Type B pancreatic cell (in vitro differentiated cells): ENCODE measurements at regions not wholly inside any gene's neighbourhood (a gene's known extent, or its start where the extent isn't known, plus 50 kb on each side); places are given as distances from the start of the nearest gene placed in this dataset.

ENCODE experiments used
- DNase-seq: peaks from one replicate; pipeline ENCODE4 v3.0.0; 2021; ENCODE audit warnings: mixed read lengths; ENCODE audit not compliant: unreplicated experiment; ENCODE audit errors: extremely low spot score
- H3K27ac Mint-ChIP-seq: 2 replicates; pipeline ENCODE4 v1.8.0; 2021; ENCODE audit warnings: mild to moderate bottlenecking, mixed read lengths
- H3K27me3 Mint-ChIP-seq: 2 replicates; pipeline ENCODE4 v1.8.0; 2021; ENCODE audit warnings: mixed read lengths
- H3K36me3 Mint-ChIP-seq: 2 replicates; pipeline ENCODE4 v1.8.0; 2021; ENCODE audit warnings: mixed read lengths
- H3K4me1 Mint-ChIP-seq: one replicate; pipeline ENCODE4 v1.8.0; 2021; ENCODE audit warnings: mixed read lengths; ENCODE audit not compliant: unreplicated experiment
- H3K4me3 Mint-ChIP-seq: 2 replicates; pipeline ENCODE4 v1.8.0; 2021; ENCODE audit warnings: mild to moderate bottlenecking, mixed read lengths
- H3K9me3 Mint-ChIP-seq: 2 replicates; pipeline ENCODE4 v1.8.0; 2021; ENCODE audit warnings: mixed read lengths
- TF ChIP-seq, protein P1 (sequence below): fragments of 200-600 bp; sonication (generic); conservative IDR thresholded peaks from 2 replicates; pipeline ENCODE4 v1.5.0; 2021; ENCODE audit warnings: antibody characterized with exemption, mild to moderate bottlenecking

DNA sequence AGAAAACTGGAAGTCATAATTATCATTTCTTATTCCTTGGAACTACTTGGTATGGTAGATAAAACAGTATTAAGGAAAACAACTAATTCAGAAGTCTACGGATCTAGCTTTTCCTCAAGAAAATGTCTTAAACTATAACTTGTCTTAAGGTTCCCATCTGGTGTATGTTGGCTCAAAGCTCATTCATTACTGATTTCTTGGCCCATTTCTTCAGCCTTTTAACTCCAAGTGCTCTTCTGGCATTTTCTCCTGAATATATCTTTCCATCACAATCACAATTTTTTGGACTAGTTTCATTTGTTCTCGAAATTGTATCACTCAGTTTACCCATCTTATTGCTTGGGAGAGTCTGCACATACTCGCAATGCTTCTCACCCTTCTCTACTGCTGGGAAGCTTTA, 150.1 kb downstream of the C12orf50 start:
- TF ChIP-seq, protein P1, sequence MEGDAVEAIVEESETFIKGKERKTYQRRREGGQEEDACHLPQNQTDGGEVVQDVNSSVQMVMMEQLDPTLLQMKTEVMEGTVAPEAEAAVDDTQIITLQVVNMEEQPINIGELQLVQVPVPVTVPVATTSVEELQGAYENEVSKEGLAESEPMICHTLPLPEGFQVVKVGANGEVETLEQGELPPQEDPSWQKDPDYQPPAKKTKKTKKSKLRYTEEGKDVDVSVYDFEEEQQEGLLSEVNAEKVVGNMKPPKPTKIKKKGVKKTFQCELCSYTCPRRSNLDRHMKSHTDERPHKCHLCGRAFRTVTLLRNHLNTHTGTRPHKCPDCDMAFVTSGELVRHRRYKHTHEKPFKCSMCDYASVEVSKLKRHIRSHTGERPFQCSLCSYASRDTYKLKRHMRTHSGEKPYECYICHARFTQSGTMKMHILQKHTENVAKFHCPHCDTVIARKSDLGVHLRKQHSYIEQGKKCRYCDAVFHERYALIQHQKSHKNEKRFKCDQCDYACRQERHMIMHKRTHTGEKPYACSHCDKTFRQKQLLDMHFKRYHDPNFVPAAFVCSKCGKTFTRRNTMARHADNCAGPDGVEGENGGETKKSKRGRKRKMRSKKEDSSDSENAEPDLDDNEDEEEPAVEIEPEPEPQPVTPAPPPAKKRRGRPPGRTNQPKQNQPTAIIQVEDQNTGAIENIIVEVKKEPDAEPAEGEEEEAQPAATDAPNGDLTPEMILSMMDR: no peak
- Mint-ChIP-seq H3K27ac (no peak overlapping the region), H3K36me3 (no peaks in the 10 kb centered on the region), H3K27me3 (no peaks in the 10 kb centered on the region), H3K4me1 (peaks cover 4% of the 10 kb centered on the region), H3K4me3 (no peak overlapping the region), H3K9me3 (no peaks in the 10 kb centered on the region)
- no peak for DNase-seq

DNA sequence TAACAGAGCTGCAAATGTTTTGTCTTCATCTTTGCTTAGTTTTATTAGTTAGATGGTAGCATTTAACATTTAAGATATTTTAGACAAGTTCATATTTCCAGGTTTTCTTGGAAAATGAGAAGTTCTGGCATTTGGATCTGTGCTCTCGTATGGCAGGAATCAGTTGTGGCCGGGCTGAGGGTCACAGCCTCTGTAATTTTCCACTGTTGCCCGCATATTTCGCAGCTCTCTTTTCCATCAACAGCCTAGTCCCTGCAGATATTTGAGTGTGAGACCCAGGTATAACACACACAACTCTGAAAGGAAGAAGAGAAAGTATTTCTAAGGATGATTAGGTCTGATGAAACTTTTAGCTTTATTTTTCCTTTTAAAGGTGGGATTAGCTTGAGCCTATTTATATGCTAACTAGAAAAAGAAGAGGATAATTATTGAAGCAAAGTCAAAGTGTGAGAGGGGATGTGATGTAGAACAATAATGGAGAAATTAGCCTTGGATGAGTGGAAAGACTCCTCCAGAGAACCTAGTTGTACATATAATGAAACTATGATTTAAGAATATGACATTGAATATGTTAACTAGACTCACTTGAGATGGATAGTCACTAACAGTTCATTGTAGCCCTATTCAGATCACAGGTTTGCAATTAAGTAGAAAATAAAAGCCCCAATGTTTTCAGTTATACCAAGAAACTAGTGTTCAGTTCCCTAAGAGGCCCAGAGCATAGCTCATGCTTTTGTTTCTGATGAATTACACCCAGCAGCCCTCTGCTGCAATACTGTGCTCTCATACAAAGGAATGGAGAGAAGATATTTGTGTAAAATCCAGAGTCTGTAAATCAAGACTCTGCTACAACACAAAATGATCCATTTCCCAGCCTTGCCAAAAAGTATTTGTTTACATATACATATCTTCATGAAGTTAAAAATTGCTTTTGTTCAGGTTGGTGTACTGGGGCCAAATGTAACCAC, 158.4 kb downstream of the C12orf50 start:
- no peak for DNase-seq
- H3K27ac Mint-ChIP-seq: no peak overlapping the region
- no peaks in the 10 kb centered on the region for H3K27me3 Mint-ChIP-seq
- TF ChIP-seq, protein P1: no peak
- no peaks in the 10 kb centered on the region for H3K9me3 Mint-ChIP-seq
- peaks cover 6% of the 10 kb centered on the region for H3K4me1 Mint-ChIP-seq
- H3K4me3 Mint-ChIP-seq: no peak overlapping the region
- no peaks in the 10 kb centered on the region for H3K36me3 Mint-ChIP-seq

DNA sequence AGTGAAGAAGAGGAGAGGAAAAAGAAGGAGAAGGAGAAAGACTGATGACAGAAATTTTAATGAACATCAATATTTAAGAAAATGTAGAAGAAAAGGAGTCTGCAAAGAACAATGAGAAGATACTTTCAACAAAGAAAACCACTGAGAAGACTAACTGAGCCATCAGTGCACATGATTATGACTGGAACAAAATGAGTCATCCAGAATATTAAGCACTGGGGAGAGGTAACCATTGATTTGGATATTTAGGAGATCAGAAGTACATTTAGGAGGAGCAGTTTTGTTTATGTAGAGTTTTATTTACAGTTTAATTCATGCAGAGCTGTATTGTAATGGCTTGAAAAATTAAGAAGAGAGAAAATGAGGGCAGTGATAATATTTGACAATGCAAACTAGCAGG, 159.1 kb downstream of the C12orf50 start:
- TF ChIP-seq, protein P1: no peak
- no peak for DNase-seq
- Mint-ChIP-seq H3K4me3 (no peak overlapping the region), H3K27me3 (no peaks in the 10 kb centered on the region), H3K36me3 (no peaks in the 10 kb centered on the region), H3K9me3 (no peaks in the 10 kb centered on the region), H3K4me1 (peaks cover 6% of the 10 kb centered on the region), H3K27ac (no peak overlapping the region)

DNA sequence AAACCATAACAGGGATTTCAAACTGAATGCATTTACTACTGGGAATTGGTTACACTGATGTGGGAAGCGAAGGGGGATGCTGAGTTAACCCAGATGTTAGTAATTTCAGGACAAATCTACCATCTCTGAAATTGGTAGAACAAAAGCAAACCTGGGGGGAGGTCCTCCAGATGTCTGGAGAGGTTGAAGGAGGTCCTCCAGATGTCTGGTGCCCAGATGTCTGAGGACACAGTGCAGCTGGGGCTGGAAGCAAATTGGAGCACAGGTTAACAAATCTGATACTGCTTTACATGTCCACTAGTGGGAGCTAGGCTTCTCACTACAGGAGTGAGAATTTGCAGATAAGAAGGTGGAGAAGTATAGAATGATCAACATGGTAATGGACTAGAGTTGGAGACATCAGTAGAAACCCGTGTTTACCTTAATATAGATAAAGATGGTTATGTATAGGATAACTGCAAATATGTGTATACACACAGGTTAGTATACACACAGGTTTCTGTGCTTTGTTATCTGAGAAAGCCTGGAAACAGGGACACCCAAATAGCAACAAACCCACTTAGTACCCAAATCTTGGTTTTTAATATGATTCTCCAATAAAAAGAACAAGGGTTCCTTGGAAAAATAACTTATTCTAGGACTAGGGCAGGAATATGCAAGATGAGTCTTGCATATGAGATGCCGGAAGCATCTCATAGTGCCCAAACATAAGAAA, 162.5 kb downstream of the C12orf50 start:
- H3K4me1 Mint-ChIP-seq: peaks cover 13% of the 10 kb centered on the region
- no peak overlapping the region for H3K4me3 Mint-ChIP-seq
- no peaks in the 10 kb centered on the region for H3K27me3 Mint-ChIP-seq
- no peak for DNase-seq
- no peaks in the 10 kb centered on the region for H3K36me3 Mint-ChIP-seq
- no peak overlapping the region for H3K27ac Mint-ChIP-seq
- no peaks in the 10 kb centered on the region for H3K9me3 Mint-ChIP-seq
- TF ChIP-seq, protein P1: peak; percentile 63

DNA sequence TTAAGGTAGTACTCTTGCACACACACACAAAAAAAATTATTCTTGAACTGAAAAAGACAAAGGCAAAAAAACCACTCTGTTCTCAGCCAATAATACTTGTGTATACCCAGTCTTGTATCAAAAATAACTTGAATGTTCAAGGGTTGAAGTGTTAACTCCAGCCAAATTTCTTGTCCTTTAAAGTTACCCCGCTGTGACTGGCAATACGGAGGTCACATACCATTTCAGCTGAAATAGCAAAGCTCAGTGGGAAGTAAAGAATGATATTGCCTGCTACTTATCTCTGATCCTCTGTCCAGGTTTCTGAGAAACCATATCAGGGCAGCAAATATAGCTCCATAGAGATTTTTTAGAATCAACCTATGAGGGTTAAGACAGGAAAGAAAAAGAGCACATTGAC, 167.4 kb downstream of the C12orf50 start:
- peaks cover 13% of the 10 kb centered on the region for H3K4me1 Mint-ChIP-seq
- no peaks in the 10 kb centered on the region for H3K36me3 Mint-ChIP-seq
- H3K4me3 Mint-ChIP-seq: no peak overlapping the region
- TF ChIP-seq, protein P1: no peak
- no peaks in the 10 kb centered on the region for H3K27me3 Mint-ChIP-seq
- no peak overlapping the region for H3K27ac Mint-ChIP-seq
- DNase-seq: no peak
- no peaks in the 10 kb centered on the region for H3K9me3 Mint-ChIP-seq
